ENCODE measurements at regions not wholly inside any gene's neighbourhood (a gene's known extent, or its start where the extent isn't known, plus 50 kb on each side); places are given as distances from the start of the nearest gene placed in this dataset.

GRCh38 chr15:99506399-99506798, 59.4 kb upstream of the MEF2A start:
- Histone ChIP-seq H3K9me3 (ENCODE audit: control insufficient read depth, low read length) (no peaks in the 10 kb centered on the region), H3K4me3 (ENCODE audit: low read depth, low read length) (no peak overlapping the region), H2AFZ (no peak overlapping the region), H3K4me2 (ENCODE audit: low read length) (no peak overlapping the region), H3K9ac (no peak overlapping the region), H3K36me3 (ENCODE audit: control insufficient read depth, insufficient read depth, low read length) (no peaks in the 10 kb centered on the region), H3K27me3 (ENCODE audit: control insufficient read depth, insufficient read depth, low read length) (no peaks in the 10 kb centered on the region), H3K4me1 (no peaks in the 10 kb centered on the region), H3K27ac (no peak overlapping the region), H3K79me2 (no peaks in the 10 kb centered on the region)
- TF ChIP-seq CTCF (IDR thresholded peaks at IDR 0.05), result no peak

GRCh38 chr15:99507016-99507503, 58.7 kb upstream of the MEF2A start:
- no peaks in the 10 kb centered on the region for H3K9me3 ChIP-seq (ENCODE audit: control insufficient read depth, low read length)
- H3K4me2 ChIP-seq (ENCODE audit: low read length), result no peak overlapping the region
- H2AFZ ChIP-seq, result no peak overlapping the region
- H3K36me3 ChIP-seq (ENCODE audit: control insufficient read depth, insufficient read depth, low read length), result no peaks in the 10 kb centered on the region
- no peaks in the 10 kb centered on the region for H3K27me3 ChIP-seq (ENCODE audit: control insufficient read depth, insufficient read depth, low read length)
- no peaks in the 10 kb centered on the region for H3K4me1 ChIP-seq
- H3K9ac ChIP-seq, result no peak overlapping the region
- H3K27ac ChIP-seq, result no peak overlapping the region
- no peaks in the 10 kb centered on the region for H3K79me2 ChIP-seq
- TF ChIP-seq CTCF (IDR thresholded peaks at IDR 0.05), result no peak
- H3K4me3 ChIP-seq (ENCODE audit: low read depth, low read length), result no peak overlapping the region

- no peaks in the 10 kb centered on the region for H3K4me1 ChIP-seq
- no peak overlapping the region for H3K4me2 ChIP-seq (ENCODE audit: low read length)
- no peaks in the 10 kb centered on the region for H3K9me3 ChIP-seq (ENCODE audit: control insufficient read depth, low read length)
- no peak overlapping the region for H3K27ac ChIP-seq
- H3K27me3 ChIP-seq (ENCODE audit: control insufficient read depth, insufficient read depth, low read length), result no peaks in the 10 kb centered on the region
- no peak overlapping the region for H2AFZ ChIP-seq
- TF ChIP-seq CTCF (IDR thresholded peaks at IDR 0.05), result no peak
- no peaks in the 10 kb centered on the region for H3K79me2 ChIP-seq
- no peak overlapping the region for H3K4me3 ChIP-seq (ENCODE audit: low read depth, low read length)
- no peak overlapping the region for H3K9ac ChIP-seq
- no peaks in the 10 kb centered on the region for H3K36me3 ChIP-seq (ENCODE audit: control insufficient read depth, insufficient read depth, low read length)
Observed at GRCh38 chr15:99507504-99508310, 58.1 kb upstream of the MEF2A start.

GRCh38 chr15:99508311-99508645, 57.5 kb upstream of the MEF2A start:
- no peaks in the 10 kb centered on the region for H3K27me3 ChIP-seq (ENCODE audit: control insufficient read depth, insufficient read depth, low read length)
- H3K79me2 ChIP-seq, result no peaks in the 10 kb centered on the region
- no peak overlapping the region for H2AFZ ChIP-seq
- H3K9me3 ChIP-seq (ENCODE audit: control insufficient read depth, low read length), result no peaks in the 10 kb centered on the region
- H3K4me1 ChIP-seq, result no peaks in the 10 kb centered on the region
- H3K4me2 ChIP-seq (ENCODE audit: low read length), result no peak overlapping the region
- no peak for TF ChIP-seq CTCF (IDR thresholded peaks at IDR 0.05)
- no peak overlapping the region for H3K27ac ChIP-seq
- H3K9ac ChIP-seq, result no peak overlapping the region
- no peak overlapping the region for H3K4me3 ChIP-seq (ENCODE audit: low read depth, low read length)
- H3K36me3 ChIP-seq (ENCODE audit: control insufficient read depth, insufficient read depth, low read length), result no peaks in the 10 kb centered on the region

GRCh38 chr15:99508852-99509251, 56.9 kb upstream of the MEF2A start:
- Histone ChIP-seq H3K4me1 (no peaks in the 10 kb centered on the region), H3K36me3 (ENCODE audit: control insufficient read depth, insufficient read depth, low read length) (no peaks in the 10 kb centered on the region), H2AFZ (no peak overlapping the region), H3K79me2 (no peaks in the 10 kb centered on the region), H3K9me3 (ENCODE audit: control insufficient read depth, low read length) (no peaks in the 10 kb centered on the region), H3K4me3 (ENCODE audit: low read depth, low read length) (no peak overlapping the region), H3K27me3 (ENCODE audit: control insufficient read depth, insufficient read depth, low read length) (no peaks in the 10 kb centered on the region), H3K27ac (no peak overlapping the region), H3K9ac (no peak overlapping the region), H3K4me2 (ENCODE audit: low read length) (no peak overlapping the region)
- no peak for TF ChIP-seq CTCF (IDR thresholded peaks at IDR 0.05)
